ENCODE measurements at regions not wholly inside any gene's neighbourhood (a gene's known extent, or its start where the extent isn't known, plus 50 kb on each side); places are given as distances from the start of the nearest gene placed in this dataset.
A peak's percentile ranks its signal among the peaks of the same experiment; 100 is the strongest.

- no peaks in the 10 kb centered on the region for H3K27me3 ChIP-seq (ENCODE audit: insufficient read depth, low read length, poor library complexity)
- no peak overlapping the region for H3K23ac ChIP-seq (ENCODE audit: low read length)
- no peak overlapping the region for H3K56ac ChIP-seq (ENCODE audit: low read length)
- H3K4me3 ChIP-seq (ENCODE audit: low read length): no peak overlapping the region
- H3K79me2 ChIP-seq (ENCODE audit: control insufficient read depth, insufficient read depth, low read length): no peaks in the 10 kb centered on the region
- H3K36me3 ChIP-seq (ENCODE audit: control insufficient read depth, insufficient read depth, low read length): no peaks in the 10 kb centered on the region
- no peak overlapping the region for H3K18ac ChIP-seq (ENCODE audit: low read length)
- no peak overlapping the region for H4K8ac ChIP-seq (ENCODE audit: low read depth, low read length)
- H3K4me1 ChIP-seq (ENCODE audit: control insufficient read depth, low read depth, low read length): peaks cover 9% of the 10 kb centered on the region
- no peak for DNase-seq
- no peak overlapping the region for H2BK5ac ChIP-seq (ENCODE audit: low read length)
- no peak overlapping the region for H3K4ac ChIP-seq (ENCODE audit: low read depth, low read length)
- no peak overlapping the region for H2BK15ac ChIP-seq (replicated peaks; ENCODE audit: low read depth)
- H2AK5ac ChIP-seq (ENCODE audit: low read length): no peak overlapping the region
- WGBS (ENCODE audit: extremely low coverage, insufficient coverage, low lambda C conversion rate): no CpG with 5 or more reads among the region's 5 CpGs
- no peaks in the 10 kb centered on the region for H3K79me1 ChIP-seq (ENCODE audit: low read length)
- no peak overlapping the region for H3K4me2 ChIP-seq (ENCODE audit: low read length)
- H3K27ac ChIP-seq (ENCODE audit: low read depth, low read length): no peak overlapping the region
- H2BK120ac ChIP-seq (ENCODE audit: low read depth, low read length): no peak overlapping the region
- H4K5ac ChIP-seq (ENCODE audit: low read length): no peak overlapping the region
- H3K9ac ChIP-seq (ENCODE audit: low read length): no peak overlapping the region
Observed at GRCh38 chr5:138645778-138646575, 70.8 kb upstream of the HSPA9 start.

GRCh38 chr5:138643040-138643791 is 68.0 kb upstream of the HSPA9 start:
- H3K27ac ChIP-seq (ENCODE audit: low read depth, low read length): no peak overlapping the region
- no CpG with 5 or more reads among the region's 5 CpGs for WGBS (ENCODE audit: extremely low coverage, insufficient coverage, low lambda C conversion rate)
- H3K4me2 ChIP-seq (ENCODE audit: low read length): no peak overlapping the region
- no peaks in the 10 kb centered on the region for H3K36me3 ChIP-seq (ENCODE audit: control insufficient read depth, insufficient read depth, low read length)
- no peaks in the 10 kb centered on the region for H3K79me1 ChIP-seq (ENCODE audit: low read length)
- no peak overlapping the region for H3K23ac ChIP-seq (ENCODE audit: low read length)
- no peak overlapping the region for H3K4me3 ChIP-seq (ENCODE audit: low read length)
- no peak overlapping the region for H3K56ac ChIP-seq (ENCODE audit: low read length)
- H4K5ac ChIP-seq (ENCODE audit: low read length): no peak overlapping the region
- peak; percentile 42 for DNase-seq
- no peak overlapping the region for H2BK5ac ChIP-seq (ENCODE audit: low read length)
- H3K4me1 ChIP-seq (ENCODE audit: control insufficient read depth, low read depth, low read length): peaks cover 9% of the 10 kb centered on the region
- H3K18ac ChIP-seq (ENCODE audit: low read length): no peak overlapping the region
- H3K9ac ChIP-seq (ENCODE audit: low read length): no peak overlapping the region
- H2AK5ac ChIP-seq (ENCODE audit: low read length): no peak overlapping the region
- no peak overlapping the region for H3K4ac ChIP-seq (ENCODE audit: low read depth, low read length)
- no peak overlapping the region for H2BK120ac ChIP-seq (ENCODE audit: low read depth, low read length)
- H3K79me2 ChIP-seq (ENCODE audit: control insufficient read depth, insufficient read depth, low read length): no peaks in the 10 kb centered on the region
- H2BK15ac ChIP-seq (replicated peaks; ENCODE audit: low read depth): no peak overlapping the region
- H4K8ac ChIP-seq (ENCODE audit: low read depth, low read length): no peak overlapping the region
- H3K27me3 ChIP-seq (ENCODE audit: insufficient read depth, low read length, poor library complexity): no peaks in the 10 kb centered on the region

GRCh38 chr5:138641547-138642298 is 66.5 kb upstream of the HSPA9 start:
- Histone ChIP-seq H3K18ac (ENCODE audit: low read length) (no peak overlapping the region), H3K56ac (ENCODE audit: low read length) (peak overlapping the region; percentile 84), H3K27ac (ENCODE audit: low read depth, low read length) (no peak overlapping the region), H3K9ac (ENCODE audit: low read length) (peak overlapping the region; percentile 3), H3K23ac (ENCODE audit: low read length) (no peak overlapping the region), H2AK5ac (ENCODE audit: low read length) (no peak overlapping the region), H3K79me2 (ENCODE audit: control insufficient read depth, insufficient read depth, low read length) (no peaks in the 10 kb centered on the region), H3K4ac (ENCODE audit: low read depth, low read length) (no peak overlapping the region), H2BK15ac (replicated peaks; ENCODE audit: low read depth) (no peak overlapping the region), H3K4me3 (ENCODE audit: low read length) (no peak overlapping the region), H2BK120ac (ENCODE audit: low read depth, low read length) (no peak overlapping the region), H4K8ac (ENCODE audit: low read depth, low read length) (no peak overlapping the region), H3K36me3 (ENCODE audit: control insufficient read depth, insufficient read depth, low read length) (no peaks in the 10 kb centered on the region), H3K79me1 (ENCODE audit: low read length) (no peaks in the 10 kb centered on the region), H3K4me2 (ENCODE audit: low read length) (no peak overlapping the region), H3K4me1 (ENCODE audit: control insufficient read depth, low read depth, low read length) (peaks cover 9% of the 10 kb centered on the region), H3K27me3 (ENCODE audit: insufficient read depth, low read length, poor library complexity) (no peaks in the 10 kb centered on the region), H4K5ac (ENCODE audit: low read length) (no peak overlapping the region), H2BK5ac (ENCODE audit: low read length) (no peak overlapping the region)
- WGBS (ENCODE audit: extremely low coverage, insufficient coverage, low lambda C conversion rate): no CpG with 5 or more reads among the region's 18 CpGs
- peak; percentile 90 for DNase-seq

- Histone ChIP-seq H2BK15ac (replicated peaks; ENCODE audit: low read depth) (no peak overlapping the region), H3K4me1 (ENCODE audit: control insufficient read depth, low read depth, low read length) (peaks cover 9% of the 10 kb centered on the region), H2AK5ac (ENCODE audit: low read length) (no peak overlapping the region), H3K27ac (ENCODE audit: low read depth, low read length) (no peak overlapping the region), H2BK5ac (ENCODE audit: low read length) (no peak overlapping the region), H4K8ac (ENCODE audit: low read depth, low read length) (no peak overlapping the region), H3K4me2 (ENCODE audit: low read length) (no peak overlapping the region), H3K18ac (ENCODE audit: low read length) (no peak overlapping the region), H3K36me3 (ENCODE audit: control insufficient read depth, insufficient read depth, low read length) (no peaks in the 10 kb centered on the region), H3K79me1 (ENCODE audit: low read length) (no peaks in the 10 kb centered on the region), H3K9ac (ENCODE audit: low read length) (no peak overlapping the region), H3K56ac (ENCODE audit: low read length) (peak overlapping the region; percentile 66), H4K5ac (ENCODE audit: low read length) (no peak overlapping the region), H3K4ac (ENCODE audit: low read depth, low read length) (no peak overlapping the region), H3K27me3 (ENCODE audit: insufficient read depth, low read length, poor library complexity) (no peaks in the 10 kb centered on the region), H3K23ac (ENCODE audit: low read length) (no peak overlapping the region), H3K4me3 (ENCODE audit: low read length) (no peak overlapping the region), H3K79me2 (ENCODE audit: control insufficient read depth, insufficient read depth, low read length) (no peaks in the 10 kb centered on the region), H2BK120ac (ENCODE audit: low read depth, low read length) (no peak overlapping the region)
- DNase-seq: no peak
- no CpG with 5 or more reads among the region's 7 CpGs for WGBS (ENCODE audit: extremely low coverage, insufficient coverage, low lambda C conversion rate)
Observed at GRCh38 chr5:138640646-138641254, 65.5 kb upstream of the HSPA9 start.

GRCh38 chr5:138640138-138640537 is 64.9 kb upstream of the HSPA9 start:
- peak overlapping the region; percentile 66 for H3K56ac ChIP-seq (ENCODE audit: low read length)
- no peak overlapping the region for H3K27ac ChIP-seq (ENCODE audit: low read depth, low read length)
- no peak overlapping the region for H3K4me2 ChIP-seq (ENCODE audit: low read length)
- H3K23ac ChIP-seq (ENCODE audit: low read length): no peak overlapping the region
- H2BK5ac ChIP-seq (ENCODE audit: low read length): no peak overlapping the region
- H3K36me3 ChIP-seq (ENCODE audit: control insufficient read depth, insufficient read depth, low read length): no peaks in the 10 kb centered on the region
- no peak overlapping the region for H3K9ac ChIP-seq (ENCODE audit: low read length)
- no peak overlapping the region for H2BK120ac ChIP-seq (ENCODE audit: low read depth, low read length)
- no peaks in the 10 kb centered on the region for H3K79me2 ChIP-seq (ENCODE audit: control insufficient read depth, insufficient read depth, low read length)
- H2AK5ac ChIP-seq (ENCODE audit: low read length): no peak overlapping the region
- no peak for DNase-seq
- H3K27me3 ChIP-seq (ENCODE audit: insufficient read depth, low read length, poor library complexity): no peaks in the 10 kb centered on the region
- H3K79me1 ChIP-seq (ENCODE audit: low read length): no peaks in the 10 kb centered on the region
- no peak overlapping the region for H4K8ac ChIP-seq (ENCODE audit: low read depth, low read length)
- peaks cover 9% of the 10 kb centered on the region for H3K4me1 ChIP-seq (ENCODE audit: control insufficient read depth, low read depth, low read length)
- no CpG with 5 or more reads among the region's 5 CpGs for WGBS (ENCODE audit: extremely low coverage, insufficient coverage, low lambda C conversion rate)
- no peak overlapping the region for H4K5ac ChIP-seq (ENCODE audit: low read length)
- H3K18ac ChIP-seq (ENCODE audit: low read length): no peak overlapping the region
- no peak overlapping the region for H3K4me3 ChIP-seq (ENCODE audit: low read length)
- H2BK15ac ChIP-seq (replicated peaks; ENCODE audit: low read depth): no peak overlapping the region
- H3K4ac ChIP-seq (ENCODE audit: low read depth, low read length): no peak overlapping the region
